C4-2B (cell line): ENCODE measurements at regions not wholly inside any gene's neighbourhood (a gene's known extent, or its start where the extent isn't known, plus 50 kb on each side); places are given as distances from the start of the nearest gene placed in this dataset.

Source experiments
- CTCF ChIP-seq: fragments of 450-650 bp; conservative IDR thresholded peaks from 2 replicates; pipeline ENCODE4 v1.5.1; 2017; ENCODE audit warnings: mild to moderate bottlenecking
- ZFX ChIP-seq: fragments of 450-650 bp; IDR thresholded peaks from 2 replicates; pipeline ENCODE4 v1.6.1; 2017

DNA sequence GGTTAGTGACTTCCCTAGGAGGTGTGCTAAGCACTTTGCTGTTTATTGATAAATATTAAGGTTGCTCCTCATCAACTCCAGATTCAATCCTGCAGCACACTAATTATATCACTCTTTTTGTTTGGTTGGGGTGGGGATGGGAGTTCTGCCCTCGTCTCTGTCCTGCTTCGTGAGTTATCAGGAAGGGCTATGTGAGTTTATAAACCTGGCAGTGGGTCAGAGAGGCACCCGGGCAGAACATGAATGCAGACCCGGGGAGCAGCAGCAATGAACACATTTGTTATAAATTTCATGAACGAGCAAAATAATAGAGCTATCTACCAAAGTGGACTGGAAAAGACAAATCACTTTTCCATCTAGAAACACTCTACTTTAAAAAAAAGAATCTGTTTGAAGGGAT, 125.5 kb upstream of the WWC1 start:
- TF ChIP-seq ZFX (no peak), CTCF (no peak)
